ENCODE measurements at regions not wholly inside any gene's neighbourhood (a gene's known extent, or its start where the extent isn't known, plus 50 kb on each side); places are given as distances from the start of the nearest gene placed in this dataset.

DNA sequence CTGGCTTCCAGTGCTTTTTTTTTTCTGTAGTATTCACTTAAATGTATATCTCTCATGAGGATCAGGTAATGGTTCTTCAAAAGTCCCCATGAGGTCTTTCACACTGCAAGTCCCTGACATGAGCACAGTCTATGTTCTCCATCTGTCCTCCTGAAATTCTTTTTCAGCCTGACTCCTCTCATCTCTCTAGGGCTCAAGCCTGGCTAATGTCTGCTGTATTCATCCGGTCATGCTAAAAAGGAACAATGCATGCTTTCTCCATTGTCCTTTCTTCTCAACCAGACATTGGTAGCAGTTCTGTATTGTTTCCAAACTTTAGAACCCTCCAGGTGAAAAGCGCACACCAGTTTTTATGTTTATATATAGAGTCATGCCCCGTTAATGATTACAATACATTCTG is 368.3 kb upstream of the OLFM3 start:
- TF ChIP-seq TCF12 (IDR thresholded peaks at IDR 0.05; ENCODE audit: low read depth) (no peak), NFIC (IDR thresholded peaks at IDR 0.05) (no peak), EGR1 (IDR thresholded peaks at IDR 0.05) (no peak), REST (IDR thresholded peaks at IDR 0.05; ENCODE audit: low read depth) (no peak), ZBTB7A (IDR thresholded peaks at IDR 0.05; ENCODE audit: low read depth) (no peak), TAF1 (IDR thresholded peaks at IDR 0.05; ENCODE audit: low read depth) (no peak), CEBPB (IDR thresholded peaks at IDR 0.05) (no peak), EP300 (IDR thresholded peaks at IDR 0.05; ENCODE audit: borderline replicate concordance) (no peak), CREB1 (IDR thresholded peaks at IDR 0.05; ENCODE audit: low read depth) (no peak), FOXM1 (IDR thresholded peaks at IDR 0.05; ENCODE audit: borderline replicate concordance, low read depth) (no peak), RAD21 (IDR thresholded peaks at IDR 0.05; ENCODE audit: low read depth) (no peak), USF1 (IDR thresholded peaks at IDR 0.05) (no peak), YY1 (IDR thresholded peaks at IDR 0.05; ENCODE audit: low read depth) (no peak), TEAD4 (IDR thresholded peaks at IDR 0.05) (no peak)
- TF ChIP-seq, protein P1, sequence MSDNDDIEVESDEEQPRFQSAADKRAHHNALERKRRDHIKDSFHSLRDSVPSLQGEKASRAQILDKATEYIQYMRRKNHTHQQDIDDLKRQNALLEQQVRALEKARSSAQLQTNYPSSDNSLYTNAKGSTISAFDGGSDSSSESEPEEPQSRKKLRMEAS (IDR thresholded peaks at IDR 0.05) = no peak

GRCh38 chr1:102336602-102337001 is 339.9 kb upstream of the OLFM3 start:
- no peak for TF ChIP-seq EGR1 (IDR thresholded peaks at IDR 0.05)
- no peak for TF ChIP-seq TAF1 (IDR thresholded peaks at IDR 0.05; ENCODE audit: low read depth)
- TF ChIP-seq FOXM1 (IDR thresholded peaks at IDR 0.05; ENCODE audit: borderline replicate concordance, low read depth) = no peak
- TF ChIP-seq, protein P1 (IDR thresholded peaks at IDR 0.05) = no peak
- no peak for TF ChIP-seq NFIC (IDR thresholded peaks at IDR 0.05)
- TF ChIP-seq ZBTB7A (IDR thresholded peaks at IDR 0.05; ENCODE audit: low read depth) = no peak
- no peak for TF ChIP-seq CEBPB (IDR thresholded peaks at IDR 0.05)

- TF ChIP-seq NFIC (IDR thresholded peaks at IDR 0.05) = no peak
- TF ChIP-seq, protein P1 (IDR thresholded peaks at IDR 0.05) = no peak
- TF ChIP-seq TEAD4 (IDR thresholded peaks at IDR 0.05) = no peak
- no peak for TF ChIP-seq REST (IDR thresholded peaks at IDR 0.05; ENCODE audit: low read depth)
- TF ChIP-seq TAF1 (IDR thresholded peaks at IDR 0.05; ENCODE audit: low read depth) = no peak
Measured at GRCh38 chr1:102318104-102318806, 321.5 kb upstream of the OLFM3 start.

GRCh38 chr1:102315096-102315495 is 318.4 kb upstream of the OLFM3 start:
- TF ChIP-seq RAD21 (IDR thresholded peaks at IDR 0.05; ENCODE audit: low read depth) = no peak
- no peak for TF ChIP-seq EP300 (IDR thresholded peaks at IDR 0.05; ENCODE audit: borderline replicate concordance)
- no peak for TF ChIP-seq NFIC (IDR thresholded peaks at IDR 0.05)
- TF ChIP-seq ZBTB7A (IDR thresholded peaks at IDR 0.05; ENCODE audit: low read depth) = no peak
- no peak for TF ChIP-seq EGR1 (IDR thresholded peaks at IDR 0.05)
- TF ChIP-seq TCF12 (IDR thresholded peaks at IDR 0.05; ENCODE audit: low read depth) = no peak
- no peak for TF ChIP-seq CEBPB (IDR thresholded peaks at IDR 0.05)
- no peak for TF ChIP-seq TEAD4 (IDR thresholded peaks at IDR 0.05)
- no peak for TF ChIP-seq YY1 (IDR thresholded peaks at IDR 0.05; ENCODE audit: low read depth)
- no peak for TF ChIP-seq TAF1 (IDR thresholded peaks at IDR 0.05; ENCODE audit: low read depth)

GRCh38 chr1:102296116-102296515 is 299.4 kb upstream of the OLFM3 start:
- TF ChIP-seq FOXM1 (IDR thresholded peaks at IDR 0.05; ENCODE audit: borderline replicate concordance, low read depth) (no peak), TAF1 (IDR thresholded peaks at IDR 0.05; ENCODE audit: low read depth) (no peak), REST (IDR thresholded peaks at IDR 0.05; ENCODE audit: low read depth) (no peak), CEBPB (IDR thresholded peaks at IDR 0.05) (no peak), EGR1 (IDR thresholded peaks at IDR 0.05) (no peak), USF1 (IDR thresholded peaks at IDR 0.05) (no peak), YY1 (IDR thresholded peaks at IDR 0.05; ENCODE audit: low read depth) (no peak), EP300 (IDR thresholded peaks at IDR 0.05; ENCODE audit: borderline replicate concordance) (no peak), TEAD4 (IDR thresholded peaks at IDR 0.05) (no peak), CREB1 (IDR thresholded peaks at IDR 0.05; ENCODE audit: low read depth) (no peak), RAD21 (IDR thresholded peaks at IDR 0.05; ENCODE audit: low read depth) (no peak), ZBTB7A (IDR thresholded peaks at IDR 0.05; ENCODE audit: low read depth) (no peak), NFIC (IDR thresholded peaks at IDR 0.05) (no peak), TCF12 (IDR thresholded peaks at IDR 0.05; ENCODE audit: low read depth) (no peak)
